ENCODE measurements at regions not wholly inside any gene's neighbourhood (a gene's known extent, or its start where the extent isn't known, plus 50 kb on each side); places are given as distances from the start of the nearest gene placed in this dataset.
"Not testable (repeated sequence)": the region's sequence is repeated elsewhere in the genome, so short reads cannot be mapped to it uniquely, and the experiment has no call there.

DNA sequence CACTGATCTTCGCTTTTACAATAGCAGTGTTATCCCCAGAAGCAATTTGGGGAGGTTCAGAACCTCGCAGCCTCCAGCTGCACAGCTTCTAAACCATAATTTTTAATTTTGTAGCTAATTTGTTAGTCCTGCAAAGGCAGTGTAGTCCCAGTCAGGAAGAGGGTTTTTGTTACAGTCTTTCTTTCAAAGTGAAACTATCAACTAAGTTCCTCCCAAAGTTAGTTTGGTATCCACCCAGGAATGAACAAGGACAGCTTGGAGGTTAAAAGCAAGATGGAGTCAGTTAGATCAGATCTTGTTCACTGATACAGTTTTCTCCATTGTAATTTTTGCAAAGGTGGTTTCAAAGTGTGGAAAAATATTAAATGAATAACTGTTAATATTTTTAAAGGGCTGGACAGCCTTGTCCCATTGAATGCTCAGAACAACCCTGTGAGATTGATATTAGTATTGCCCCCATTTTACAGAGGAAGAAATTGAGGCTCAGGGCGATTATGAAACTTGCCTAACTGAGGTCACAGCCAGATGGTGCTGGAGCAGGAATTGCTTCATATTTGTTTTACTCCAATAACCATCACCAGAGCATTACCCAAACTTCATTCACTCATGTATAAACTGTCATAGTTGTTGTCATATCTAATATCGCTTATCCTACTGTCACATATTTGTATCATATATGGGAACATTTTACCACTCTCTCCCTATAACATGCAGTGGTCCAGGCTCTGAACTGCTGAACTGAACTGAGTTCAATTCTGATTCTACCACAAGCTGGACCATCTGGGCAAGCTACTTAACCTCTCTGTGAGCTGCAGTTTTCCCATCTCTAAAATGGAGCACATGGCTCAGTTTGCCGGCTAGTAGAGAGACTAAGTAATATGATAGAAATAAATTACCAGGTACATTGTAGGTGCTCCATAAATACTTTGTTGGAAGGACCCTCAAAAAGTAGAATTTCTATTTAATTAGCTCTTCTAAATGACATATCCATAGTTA, 213.8 kb downstream of the BCAS1 start:
- no peak for DNase-seq (ENCODE audit: low read depth in 2 of 2)

- DNase-seq (ENCODE audit: low read depth in 2 of 2): no peak
Measured at GRCh38 chr20:53855733-53856132, 214.7 kb downstream of the BCAS1 start.

GRCh38 chr20:53854609-53854926, 215.8 kb downstream of the BCAS1 start:
- DNase-seq (ENCODE audit: low read depth in 2 of 2): not testable (repeated sequence)

- no peak for DNase-seq (ENCODE audit: low read depth in 2 of 2)
Measured at GRCh38 chr20:53853111-53853713, 217.2 kb downstream of the BCAS1 start.

GRCh38 chr20:53852691-53853090, 217.7 kb downstream of the BCAS1 start:
- no peak for DNase-seq (ENCODE audit: low read depth in 2 of 2)

DNA sequence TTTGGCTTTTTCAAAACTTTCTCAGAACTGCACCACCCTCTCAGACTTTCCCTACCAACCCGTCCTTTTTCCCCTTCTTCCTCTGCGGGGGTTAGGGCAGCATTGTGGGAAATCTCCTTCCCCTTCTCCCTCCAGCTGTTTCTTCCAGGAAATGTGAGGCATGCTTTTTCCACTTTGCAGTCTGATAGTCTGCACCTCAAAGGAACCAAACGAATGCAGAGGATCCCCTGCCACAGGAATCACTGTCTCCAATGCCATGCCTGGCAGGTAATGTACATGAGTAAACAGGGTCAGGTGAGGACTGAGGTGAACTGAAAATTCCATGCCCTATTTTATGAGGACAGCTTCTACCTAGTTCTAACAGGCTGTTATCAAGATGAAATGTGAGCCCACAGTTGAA, 218.4 kb downstream of the BCAS1 start:
- no peak for DNase-seq (ENCODE audit: low read depth in 2 of 2)

DNA sequence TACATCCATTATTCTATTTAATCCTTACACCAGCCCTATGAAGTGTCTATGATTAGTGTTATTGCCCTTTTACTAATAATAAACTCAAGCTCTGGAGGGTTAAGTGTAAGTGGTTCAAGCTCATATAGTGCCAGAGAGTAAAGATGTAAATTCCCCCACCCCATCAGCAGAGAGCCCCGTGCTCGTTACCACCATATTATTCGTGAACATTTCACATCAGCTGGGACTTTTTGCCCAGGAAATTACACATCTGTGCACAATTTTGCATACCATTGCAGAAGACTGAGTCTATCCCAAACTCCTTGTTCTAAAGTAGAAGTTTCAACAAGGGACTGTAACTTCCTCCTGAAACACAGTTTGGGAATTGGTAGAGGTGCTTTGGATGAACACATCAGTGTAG, 220.1 kb downstream of the BCAS1 start:
- no peak for DNase-seq (ENCODE audit: low read depth in 2 of 2)

GRCh38 chr20:53849471-53850059, 220.8 kb downstream of the BCAS1 start:
- DNase-seq (ENCODE audit: low read depth in 2 of 2): no peak

- DNase-seq (ENCODE audit: low read depth in 2 of 2): no peak
Measured at GRCh38 chr20:53848304-53848703, 222.1 kb downstream of the BCAS1 start.

GRCh38 chr20:53847837-53848170, 222.6 kb downstream of the BCAS1 start:
- DNase-seq (ENCODE audit: low read depth in 2 of 2): no peak

GRCh38 chr20:53847139-53847836, 223.1 kb downstream of the BCAS1 start:
- no peak for DNase-seq (ENCODE audit: low read depth in 2 of 2)

DNA sequence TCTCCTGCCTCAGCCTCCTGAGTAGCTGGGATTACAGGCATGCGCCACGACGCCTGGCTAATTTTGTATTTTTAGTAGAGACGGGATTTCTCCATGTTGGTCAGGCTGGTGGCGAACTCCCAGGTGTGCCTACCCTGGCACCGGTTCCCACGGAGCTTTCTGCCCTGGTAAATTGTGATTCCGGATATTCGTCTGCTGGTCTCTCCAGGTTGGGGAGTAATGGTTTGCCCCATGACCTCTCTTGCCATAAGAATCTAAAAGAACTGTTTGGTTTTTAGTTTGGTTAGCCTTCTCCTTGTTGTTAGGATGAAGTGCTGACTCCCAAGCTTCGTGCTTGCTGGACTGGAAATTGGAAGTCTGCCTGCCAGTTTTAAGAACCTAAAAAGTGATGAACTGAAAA, 223.8 kb downstream of the BCAS1 start:
- no peak for DNase-seq (ENCODE audit: low read depth in 2 of 2)

DNA sequence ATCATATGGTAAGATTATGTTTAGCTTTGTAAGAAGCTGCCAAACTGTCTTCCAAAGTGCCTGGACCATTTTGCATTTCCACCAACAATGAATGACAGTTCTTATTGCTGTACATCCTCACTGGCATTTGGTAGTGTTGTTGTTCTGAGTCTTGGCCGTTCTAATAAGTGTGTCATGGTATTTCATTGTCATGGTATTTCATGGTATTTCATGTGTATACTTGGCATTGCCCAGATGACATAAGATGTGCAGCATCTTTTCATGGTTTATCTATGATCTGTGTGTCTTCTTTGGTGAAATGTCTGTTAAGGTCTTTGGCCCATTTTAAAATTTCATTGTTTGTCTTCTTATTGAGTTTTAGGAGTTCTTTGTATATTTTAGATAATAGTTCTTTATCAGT, 224.4 kb downstream of the BCAS1 start:
- DNase-seq (ENCODE audit: low read depth in 2 of 2): no peak

DNA sequence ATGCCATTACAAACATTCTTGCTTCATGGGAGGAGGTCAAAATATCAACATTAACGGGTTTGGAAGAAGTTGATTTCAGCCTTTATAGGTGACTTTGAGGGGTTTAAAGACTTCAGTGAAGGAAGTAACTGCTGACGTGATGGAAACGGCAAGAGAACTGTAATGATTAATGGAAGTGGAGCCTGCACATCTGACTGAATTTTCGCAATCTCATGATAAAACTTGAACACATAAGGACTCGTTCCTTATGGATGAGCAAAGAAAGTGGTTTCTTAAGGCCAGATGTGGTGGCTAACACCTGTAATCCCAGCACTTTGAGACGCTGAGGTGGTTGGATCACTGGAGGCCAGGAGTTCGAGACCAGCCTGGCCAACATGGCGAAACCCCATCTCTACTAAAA, 226.1 kb downstream of the BCAS1 start:
- DNase-seq (ENCODE audit: low read depth in 2 of 2): no peak

DNA sequence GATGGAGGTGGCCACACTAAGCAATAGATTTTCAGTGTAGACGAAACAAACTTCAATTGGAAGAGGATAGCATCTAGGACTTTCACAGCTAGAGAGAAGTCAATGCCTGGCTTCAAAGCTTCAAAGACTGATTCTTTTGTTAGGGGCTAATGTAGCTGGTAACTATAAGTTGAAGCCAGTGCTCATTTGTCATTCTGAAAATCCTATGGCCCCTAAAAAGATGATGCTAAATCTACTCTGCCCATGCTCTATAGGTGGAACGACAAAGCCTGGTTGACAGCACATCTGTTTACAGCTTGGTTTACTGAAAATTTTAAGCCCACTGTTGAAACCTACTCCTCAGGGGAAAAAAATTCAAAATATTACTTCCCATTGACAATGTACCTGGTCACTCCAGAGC, 226.7 kb downstream of the BCAS1 start:
- DNase-seq (ENCODE audit: low read depth in 2 of 2): no peak

DNA sequence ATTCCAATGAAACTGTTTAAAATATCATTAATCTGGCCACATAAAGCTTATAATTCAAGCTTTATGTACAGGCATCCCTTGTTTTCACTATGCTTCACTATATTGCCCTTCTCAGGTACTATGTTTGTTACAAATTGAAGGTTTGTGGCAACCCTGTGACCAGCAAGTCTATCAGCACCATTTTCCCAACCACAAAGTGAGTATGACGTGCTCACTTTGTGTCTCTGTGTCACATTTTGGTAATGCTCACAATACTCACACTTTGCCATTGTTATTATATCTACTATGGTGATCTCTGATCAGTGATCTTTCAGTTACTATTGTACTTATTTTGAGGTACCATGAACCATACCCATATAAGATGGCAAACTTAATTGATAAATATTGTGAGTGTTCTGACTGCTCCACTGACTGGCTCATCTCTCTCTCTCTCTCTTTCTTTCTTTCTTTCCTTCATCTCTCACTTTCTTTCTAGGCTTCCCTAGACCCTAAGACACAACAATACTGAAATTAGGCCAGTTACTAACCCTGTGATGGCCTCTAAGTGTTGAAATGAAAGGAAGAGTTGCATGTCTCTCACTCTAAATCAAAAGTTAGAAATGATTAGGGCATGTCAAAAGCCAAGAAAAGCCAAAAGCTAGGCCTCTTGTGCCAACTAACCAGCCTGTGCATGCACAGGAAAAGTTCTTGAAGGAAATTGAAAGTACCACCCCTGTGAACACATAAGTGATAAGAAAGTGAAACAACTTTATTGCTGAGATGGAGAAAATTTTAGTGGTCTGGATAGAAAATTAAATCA, 227.9 kb downstream of the BCAS1 start:
- peak in 1 of 2 donors; percentile 10 for DNase-seq (ENCODE audit: low read depth in 2 of 2)

GRCh38 chr20:53841741-53842140, 228.7 kb downstream of the BCAS1 start:
- no peak for DNase-seq (ENCODE audit: low read depth in 2 of 2)

DNA sequence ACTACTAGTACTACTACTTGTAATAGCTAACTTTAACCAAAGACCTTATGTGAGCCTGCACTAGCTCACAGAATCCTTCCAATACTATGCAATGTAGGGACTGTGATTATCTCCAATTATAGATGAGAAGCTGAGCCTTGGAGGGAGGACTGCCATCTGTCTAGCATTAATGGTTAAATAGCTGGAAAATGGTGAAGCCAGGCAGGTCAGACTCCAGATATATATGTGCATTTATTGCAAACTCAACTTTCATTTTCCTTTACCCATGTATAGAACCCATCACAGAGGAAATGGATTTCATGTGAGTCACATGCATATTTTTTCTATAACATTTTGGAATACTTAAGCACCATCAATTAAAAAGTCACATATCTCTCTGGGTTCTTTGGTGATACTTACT, 229.9 kb downstream of the BCAS1 start:
- DNase-seq (ENCODE audit: low read depth in 2 of 2): no peak

GRCh38 chr20:53839423-53840176, 230.8 kb downstream of the BCAS1 start:
- peak; percentile 14 to 19 for DNase-seq (ENCODE audit: low read depth in 2 of 2)

DNA sequence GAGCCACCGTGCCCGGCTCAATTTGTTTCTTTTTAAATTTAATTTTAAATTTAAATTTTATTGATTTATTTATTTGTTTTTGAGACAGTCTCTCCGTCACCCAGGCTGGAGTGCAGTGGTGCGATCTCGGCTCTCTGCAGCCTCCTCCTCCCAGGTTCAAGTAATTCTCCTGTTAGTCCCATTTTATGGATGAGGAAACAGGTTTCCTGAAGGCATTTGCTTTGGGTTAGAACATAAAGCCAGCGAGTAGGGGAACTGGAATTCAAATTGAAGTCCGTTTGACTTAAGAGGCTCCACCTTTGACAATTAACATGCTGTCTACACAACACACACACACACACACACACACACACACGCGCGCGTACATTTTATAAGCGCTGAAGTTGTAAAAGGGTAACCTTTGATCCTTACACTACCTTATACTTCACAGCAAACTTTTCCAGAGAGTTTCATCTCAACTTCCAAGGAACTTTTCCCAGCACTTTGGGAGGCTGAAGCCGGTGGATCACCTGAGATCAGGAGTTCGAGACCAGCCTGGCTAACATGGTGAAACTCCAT, 232.0 kb downstream of the BCAS1 start:
- DNase-seq (ENCODE audit: low read depth in 2 of 2): no peak
